GM18907 (cell line): ENCODE measurements at regions not wholly inside any gene's neighbourhood (a gene's known extent, or its start where the extent isn't known, plus 50 kb on each side); places are given as distances from the start of the nearest gene placed in this dataset.
A peak's percentile ranks its signal among the peaks of the same experiment; 100 is the strongest.
"Not testable (repeated sequence)": the region's sequence is repeated elsewhere in the genome, so short reads cannot be mapped to it uniquely, and the experiment has no call there.

Source experiments
- ATAC-seq: cut with Tn5 transposase; IDR thresholded peaks from one replicate; pipeline ENCODE4 v1.9.1; 2021; ENCODE audit warnings: mild to moderate bottlenecking, moderate library complexity; ENCODE audit not compliant: unreplicated experiment

- ATAC-seq, result no peak
Measured at GRCh38 chr14:55968741-55969140, 149.5 kb upstream of the PELI2 start.

GRCh38 chr14:55973285-55973800 lies 144.9 kb upstream of the PELI2 start:
- no peak for ATAC-seq

- no peak for ATAC-seq
Measured at GRCh38 chr14:55973911-55974630, 144.1 kb upstream of the PELI2 start.

GRCh38 chr14:55975281-55975910 lies 142.8 kb upstream of the PELI2 start:
- no peak for ATAC-seq

- no peak for ATAC-seq
Measured at GRCh38 chr14:55976219-55976618, 142.0 kb upstream of the PELI2 start.

- ATAC-seq, result no peak
Measured at GRCh38 chr14:55976655-55977054, 141.6 kb upstream of the PELI2 start.

- no peak for ATAC-seq
Measured at GRCh38 chr14:55977392-55978150, 140.6 kb upstream of the PELI2 start.

- no peak for ATAC-seq
Measured at GRCh38 chr14:55979096-55979495, 139.1 kb upstream of the PELI2 start.

- no peak for ATAC-seq
Measured at GRCh38 chr14:55979781-55980180, 138.4 kb upstream of the PELI2 start.

- ATAC-seq, result no peak
Measured at GRCh38 chr14:55980970-55981369, 137.2 kb upstream of the PELI2 start.

- no peak for ATAC-seq
Measured at GRCh38 chr14:55986069-55986468, 132.1 kb upstream of the PELI2 start.

- no peak for ATAC-seq
Measured at GRCh38 chr14:56000846-56001245, 117.4 kb upstream of the PELI2 start.

GRCh38 chr14:56002342-56002741 lies 115.9 kb upstream of the PELI2 start:
- no peak for ATAC-seq

GRCh38 chr14:56002876-56003625 lies 115.2 kb upstream of the PELI2 start:
- peak; percentile 78 for ATAC-seq

GRCh38 chr14:56004323-56004722 lies 113.9 kb upstream of the PELI2 start:
- no peak for ATAC-seq

- peak; percentile 75 for ATAC-seq
Measured at GRCh38 chr14:56004786-56005185, 113.4 kb upstream of the PELI2 start.

GRCh38 chr14:56005191-56006053 lies 112.8 kb upstream of the PELI2 start:
- peak; percentile 45 for ATAC-seq

- ATAC-seq, result not testable (repeated sequence)
Measured at GRCh38 chr14:56007491-56007890, 110.7 kb upstream of the PELI2 start.

- ATAC-seq, result no peak
Measured at GRCh38 chr14:56008150-56008549, 110.1 kb upstream of the PELI2 start.

GRCh38 chr14:56008661-56009060 lies 109.5 kb upstream of the PELI2 start:
- not testable (repeated sequence) for ATAC-seq
